Prostate gland (tissue), 2 donors: ENCODE measurements at regions not wholly inside any gene's neighbourhood (a gene's known extent, or its start where the extent isn't known, plus 50 kb on each side); places are given as distances from the start of the nearest gene placed in this dataset.

Experiments used
- CTCF ChIP-seq, 4 experiments: fragments of 200-600 bp in 2 of 4; fragments of 450-650 bp in 2 of 4; sonication (generic) in 2 of 4; IDR thresholded peaks; 1 replicate in 3 of 4; 2 replicates in 1 of 4; pipeline ENCODE4 v1.5.1; 2016 to 2019; ENCODE audit warnings: antibody characterized with exemption in 4 of 4, mild to moderate bottlenecking in 2 of 4, moderate library complexity in 2 of 4
- POLR2AphosphoS5 ChIP-seq: sonication (generic); formaldehyde crosslinking; IDR thresholded peaks from one replicate; pipeline ENCODE4 v1.6.1; 2017; ENCODE audit warnings: antibody characterized with exemption

GRCh38 chr2:238659231-238659630 is 188.7 kb upstream of the TWIST2 start:
- TF ChIP-seq CTCF (IDR thresholded peaks at IDR 0.05) (no peak), POLR2AphosphoS5 (no peak)
